ENCODE measurements at regions not wholly inside any gene's neighbourhood (a gene's known extent, or its start where the extent isn't known, plus 50 kb on each side); places are given as distances from the start of the nearest gene placed in this dataset.

DNA sequence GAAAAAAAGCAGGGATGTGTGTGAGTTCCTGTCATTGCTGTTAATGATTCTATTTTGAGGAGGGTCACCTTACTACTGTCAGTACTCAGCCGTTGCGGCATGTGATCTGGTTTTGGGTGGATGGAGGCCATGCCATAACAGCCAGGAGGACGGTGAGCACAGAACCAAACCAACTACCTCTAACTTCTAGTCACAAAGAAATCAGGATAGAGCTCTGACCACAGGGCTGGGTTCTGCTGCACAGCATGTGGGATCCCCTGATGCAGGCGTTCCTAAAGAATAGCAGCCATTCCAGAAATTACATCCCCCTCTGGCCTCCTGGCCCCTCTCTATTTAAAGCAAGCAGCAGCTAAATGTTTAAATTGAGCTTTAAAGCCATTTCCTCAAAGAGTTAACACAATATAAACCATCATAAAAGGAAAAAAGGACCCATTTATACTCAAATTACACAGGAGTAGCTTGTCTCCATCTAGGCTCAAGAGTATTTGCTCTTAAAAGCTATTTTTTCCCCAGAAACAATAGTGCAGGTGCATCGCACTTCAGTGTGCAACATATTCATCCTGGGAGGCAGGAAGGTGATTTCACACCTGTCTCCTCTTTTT lies 786.4 kb downstream of the RNF144A start:
- Mint-ChIP-seq H3K9me3 (no peaks in the 10 kb centered on the region), H3K4me1 (ENCODE audit: low read depth) (peaks cover 7% of the 10 kb centered on the region), H3K27me3 (no peaks in the 10 kb centered on the region), H3K36me3 (ENCODE audit: low read depth) (no peaks in the 10 kb centered on the region), H3K4me3 (no peak overlapping the region), H3K27ac (no peak overlapping the region)
- no peak for DNase-seq

DNA sequence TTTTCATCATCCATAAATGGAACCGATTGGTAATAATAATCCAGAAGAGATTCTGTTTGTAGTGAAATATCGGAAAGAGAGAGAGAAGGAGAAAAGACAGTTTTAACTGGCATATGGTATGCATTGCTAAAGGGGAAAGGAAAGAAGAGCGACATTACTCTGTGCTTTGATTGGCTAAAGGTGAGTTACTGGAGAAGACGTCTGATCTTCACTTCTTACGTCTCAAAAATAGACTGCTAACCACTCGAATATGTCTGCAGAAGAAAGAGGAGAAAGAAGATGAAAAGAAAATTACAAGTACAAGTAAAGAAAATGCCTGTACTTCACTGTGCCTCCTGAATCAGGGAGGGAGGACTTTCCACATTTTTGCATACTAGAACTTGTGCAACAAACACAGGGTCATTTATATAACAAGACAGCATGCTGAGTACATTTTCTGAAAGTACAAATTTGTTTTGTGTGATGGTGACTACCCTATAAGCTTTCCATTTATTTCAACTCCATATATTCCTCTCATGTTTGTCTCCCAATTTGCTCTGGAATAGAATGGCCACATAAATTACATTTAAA lies 787.2 kb downstream of the RNF144A start:
- no peak overlapping the region for H3K4me3 Mint-ChIP-seq
- H3K4me1 Mint-ChIP-seq (ENCODE audit: low read depth): peaks cover 7% of the 10 kb centered on the region
- H3K36me3 Mint-ChIP-seq (ENCODE audit: low read depth): no peaks in the 10 kb centered on the region
- H3K27ac Mint-ChIP-seq: no peak overlapping the region
- no peak for DNase-seq
- H3K27me3 Mint-ChIP-seq: no peaks in the 10 kb centered on the region
- no peaks in the 10 kb centered on the region for H3K9me3 Mint-ChIP-seq

DNA sequence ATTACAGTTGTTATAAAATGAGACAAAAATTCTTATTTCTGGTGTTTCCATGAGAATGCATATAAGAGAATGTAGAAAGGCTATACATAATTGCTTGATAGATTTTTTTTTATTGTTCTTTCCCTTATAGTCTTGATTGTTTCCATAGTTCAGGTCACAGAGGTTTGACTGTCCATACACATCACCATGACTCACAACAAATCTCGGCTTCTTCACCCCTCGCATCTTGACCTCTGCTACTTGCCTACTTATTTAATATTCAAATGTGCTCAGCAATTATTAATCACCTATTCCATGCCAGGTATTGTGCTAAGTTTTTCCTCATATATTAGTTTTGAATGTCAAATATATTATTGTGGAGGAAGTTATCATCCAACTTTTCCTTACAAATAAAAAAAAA lies 789.6 kb downstream of the RNF144A start:
- H3K9me3 Mint-ChIP-seq: no peaks in the 10 kb centered on the region
- no peak for DNase-seq
- no peak overlapping the region for H3K27ac Mint-ChIP-seq
- no peaks in the 10 kb centered on the region for H3K36me3 Mint-ChIP-seq (ENCODE audit: low read depth)
- peaks cover 10% of the 10 kb centered on the region for H3K4me1 Mint-ChIP-seq (ENCODE audit: low read depth)
- H3K27me3 Mint-ChIP-seq: no peaks in the 10 kb centered on the region
- H3K4me3 Mint-ChIP-seq: no peak overlapping the region

DNA sequence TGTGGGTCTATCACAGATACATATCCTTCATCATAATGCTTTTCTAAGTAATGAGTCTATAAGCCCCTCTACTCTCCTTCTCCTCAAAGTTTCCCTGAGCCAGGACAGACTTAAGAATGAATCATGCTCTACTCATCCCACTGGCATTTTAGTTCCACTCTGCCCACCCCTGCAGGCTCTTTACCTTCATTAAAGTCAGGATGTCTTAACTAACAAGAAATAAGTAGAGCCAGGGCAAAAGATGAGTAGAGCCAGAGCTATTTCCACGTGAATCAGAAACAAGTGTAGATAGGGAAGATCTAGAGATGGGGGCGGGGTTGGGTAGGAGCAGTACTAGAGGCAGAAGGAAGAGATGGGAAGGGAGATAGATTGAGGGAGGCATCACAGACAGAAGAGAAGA lies 790.5 kb downstream of the RNF144A start:
- Mint-ChIP-seq H3K27ac (no peak overlapping the region), H3K36me3 (ENCODE audit: low read depth) (no peaks in the 10 kb centered on the region), H3K9me3 (no peaks in the 10 kb centered on the region), H3K4me1 (ENCODE audit: low read depth) (peaks cover 10% of the 10 kb centered on the region), H3K27me3 (no peaks in the 10 kb centered on the region), H3K4me3 (no peak overlapping the region)
- DNase-seq: no peak

DNA sequence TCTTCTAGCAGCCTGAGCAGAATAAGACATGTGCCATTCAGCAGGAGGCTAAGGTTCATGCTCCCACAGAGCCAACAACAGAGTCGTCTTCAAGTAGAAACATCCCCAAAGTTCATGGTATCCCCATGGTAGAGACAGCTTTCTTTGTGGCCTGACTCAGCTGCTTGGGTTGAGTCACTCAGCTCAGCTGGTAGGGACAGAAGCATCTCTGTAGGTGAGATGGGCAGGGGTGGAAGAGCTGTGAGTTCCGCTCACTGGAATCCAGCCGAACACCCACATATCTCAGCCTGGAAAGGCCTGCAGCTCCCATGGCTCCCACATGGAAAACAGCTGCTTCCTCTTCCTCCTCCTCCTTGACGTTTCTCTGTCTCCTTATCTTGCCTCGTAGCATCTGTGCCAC lies 792.7 kb downstream of the RNF144A start:
- peaks cover 3% of the 10 kb centered on the region for H3K4me1 Mint-ChIP-seq (ENCODE audit: low read depth)
- H3K9me3 Mint-ChIP-seq: no peaks in the 10 kb centered on the region
- H3K4me3 Mint-ChIP-seq: no peak overlapping the region
- H3K27ac Mint-ChIP-seq: no peak overlapping the region
- H3K36me3 Mint-ChIP-seq (ENCODE audit: low read depth): no peaks in the 10 kb centered on the region
- DNase-seq: no peak
- H3K27me3 Mint-ChIP-seq: no peaks in the 10 kb centered on the region

DNA sequence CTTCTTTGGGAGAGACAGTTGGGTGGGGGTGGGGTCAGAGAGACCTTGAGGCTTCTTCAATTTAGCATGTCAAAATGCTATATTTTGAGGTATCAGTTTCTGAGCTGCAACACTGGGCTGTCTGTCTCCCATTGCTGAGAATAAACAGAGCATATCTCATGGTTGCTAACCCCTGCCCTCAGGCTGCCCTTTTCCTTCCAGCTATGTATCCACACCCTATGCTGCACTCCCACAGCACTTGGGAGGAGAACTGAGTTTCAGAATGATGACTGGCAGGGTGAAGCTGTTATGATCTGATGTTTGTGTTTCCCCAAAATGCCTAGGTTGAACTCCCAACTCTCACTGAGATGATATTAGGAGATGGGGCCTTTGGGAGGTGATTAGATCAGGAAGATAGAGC lies 794.0 kb downstream of the RNF144A start:
- H3K36me3 Mint-ChIP-seq (ENCODE audit: low read depth): no peaks in the 10 kb centered on the region
- H3K4me3 Mint-ChIP-seq: no peak overlapping the region
- H3K4me1 Mint-ChIP-seq (ENCODE audit: low read depth): peaks cover 3% of the 10 kb centered on the region
- no peak overlapping the region for H3K27ac Mint-ChIP-seq
- no peak for DNase-seq
- H3K27me3 Mint-ChIP-seq: no peaks in the 10 kb centered on the region
- no peaks in the 10 kb centered on the region for H3K9me3 Mint-ChIP-seq

DNA sequence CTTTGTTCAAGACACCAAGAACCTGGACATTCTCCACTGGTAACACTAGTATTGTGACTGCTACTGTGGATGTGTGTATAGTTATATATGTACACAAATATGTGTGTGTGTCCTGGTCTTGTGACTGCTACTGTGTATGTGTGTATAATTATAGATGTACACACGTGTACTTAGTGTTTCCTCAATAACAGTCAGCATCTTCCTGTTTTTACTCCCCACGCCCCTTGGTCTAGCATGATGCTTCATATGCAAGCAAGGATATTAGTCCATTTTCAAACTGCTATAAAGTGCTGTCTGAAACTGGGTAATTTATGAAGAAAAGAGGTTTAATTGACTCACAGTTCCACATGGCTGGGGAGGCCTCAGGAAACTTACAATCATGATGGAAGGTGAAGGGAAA lies 802.7 kb downstream of the RNF144A start:
- Mint-ChIP-seq H3K4me1 (ENCODE audit: low read depth) (peaks cover 28% of the 10 kb centered on the region), H3K9me3 (no peaks in the 10 kb centered on the region), H3K27me3 (no peaks in the 10 kb centered on the region), H3K27ac (no peak overlapping the region), H3K4me3 (no peak overlapping the region), H3K36me3 (ENCODE audit: low read depth) (no peaks in the 10 kb centered on the region)
- DNase-seq: no peak

DNA sequence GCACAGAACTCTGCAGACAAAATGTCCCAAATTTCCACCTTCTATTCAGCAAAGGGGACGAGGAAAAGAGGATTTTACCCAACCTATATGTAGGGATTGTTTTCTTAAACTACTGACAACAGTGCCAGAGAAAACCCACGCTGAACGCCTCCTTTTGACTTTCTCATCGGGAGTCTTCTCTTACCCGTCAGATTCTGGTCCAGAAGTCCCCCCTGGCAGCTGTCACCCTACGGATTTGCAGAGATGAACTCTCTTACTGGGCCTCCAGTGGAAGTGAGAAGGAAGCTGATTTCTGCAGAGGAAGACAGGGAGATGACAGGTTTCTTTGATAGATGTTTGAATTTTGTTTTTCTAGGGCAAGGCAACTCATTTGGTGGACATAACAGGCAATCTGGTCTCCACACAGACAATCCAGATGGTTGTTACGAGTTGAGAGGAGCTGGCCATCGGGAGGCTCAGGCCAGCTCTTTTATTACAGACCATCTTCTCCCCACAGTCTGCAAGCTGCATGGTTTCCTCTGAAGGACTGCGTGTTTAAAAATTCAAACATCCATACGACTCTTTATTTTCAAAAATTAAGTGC lies 804.3 kb downstream of the RNF144A start:
- Mint-ChIP-seq H3K4me3 (no peak overlapping the region), H3K9me3 (no peaks in the 10 kb centered on the region), H3K4me1 (ENCODE audit: low read depth) (peaks cover 40% of the 10 kb centered on the region), H3K27me3 (no peaks in the 10 kb centered on the region), H3K27ac (peak overlapping the region; percentile 58), H3K36me3 (ENCODE audit: low read depth) (peaks cover 4% of the 10 kb centered on the region)
- DNase-seq: no peak

DNA sequence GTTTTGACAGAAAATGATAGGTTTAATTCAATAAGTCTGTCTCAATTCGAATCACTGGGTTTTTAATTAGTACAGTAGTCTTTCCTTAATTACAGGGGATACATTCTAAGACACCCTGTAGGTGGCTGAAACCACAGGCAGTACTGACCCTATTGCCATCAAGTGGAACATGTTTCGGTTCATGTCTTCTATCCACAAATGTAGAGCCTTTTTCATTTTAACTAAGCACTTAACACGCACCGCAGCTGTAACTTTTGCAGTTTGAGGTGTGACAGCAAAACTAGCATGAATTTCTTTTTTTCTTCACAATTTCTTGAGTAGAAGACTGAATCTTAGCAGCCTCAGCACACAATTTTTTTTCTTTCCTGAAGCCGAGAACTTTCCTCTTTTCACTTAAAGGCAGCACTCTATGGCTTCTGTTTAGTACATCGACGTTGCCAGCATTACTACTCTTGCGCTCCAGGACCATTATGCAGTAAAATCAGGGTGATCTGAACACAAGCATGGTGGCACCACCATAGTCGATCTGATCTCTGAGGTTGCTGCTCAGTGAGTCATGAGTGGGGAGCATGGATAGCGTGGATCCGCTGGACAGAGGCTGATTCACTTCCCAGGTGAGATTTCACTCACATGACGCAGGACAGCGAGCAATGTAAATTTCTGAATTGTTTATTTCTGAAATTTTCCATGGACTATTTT lies 805.1 kb downstream of the RNF144A start:
- H3K4me3 Mint-ChIP-seq: no peak overlapping the region
- peaks cover 10% of the 10 kb centered on the region for H3K36me3 Mint-ChIP-seq (ENCODE audit: low read depth)
- peak overlapping the region; percentile 58 for H3K27ac Mint-ChIP-seq
- no peak for DNase-seq
- H3K9me3 Mint-ChIP-seq: no peaks in the 10 kb centered on the region
- H3K4me1 Mint-ChIP-seq (ENCODE audit: low read depth): peaks cover 46% of the 10 kb centered on the region
- no peaks in the 10 kb centered on the region for H3K27me3 Mint-ChIP-seq

DNA sequence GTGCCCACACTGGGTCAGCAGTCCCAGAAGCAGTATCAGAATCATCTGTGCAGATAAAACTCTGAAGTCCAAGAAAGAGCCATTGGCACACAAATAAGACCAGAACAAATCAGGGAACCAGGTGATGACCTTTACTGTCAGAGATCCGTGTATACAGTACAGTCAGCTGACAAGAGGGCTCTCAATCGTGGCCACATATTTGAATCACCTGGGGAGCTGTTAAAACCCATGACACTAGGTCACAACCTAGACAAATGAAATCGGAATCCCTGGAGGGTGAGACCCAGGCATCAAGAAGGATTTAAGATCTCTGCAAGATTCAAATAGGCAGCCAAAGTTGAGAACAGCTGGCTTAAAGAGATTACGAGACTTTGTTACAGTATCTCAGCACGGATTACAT lies 807.1 kb downstream of the RNF144A start:
- peak overlapping the region; percentile 85 for H3K27ac Mint-ChIP-seq
- H3K36me3 Mint-ChIP-seq (ENCODE audit: low read depth): peaks cover 26% of the 10 kb centered on the region
- peak overlapping the region; percentile 29 for H3K4me3 Mint-ChIP-seq
- H3K27me3 Mint-ChIP-seq: no peaks in the 10 kb centered on the region
- peaks cover 54% of the 10 kb centered on the region for H3K4me1 Mint-ChIP-seq (ENCODE audit: low read depth)
- no peaks in the 10 kb centered on the region for H3K9me3 Mint-ChIP-seq
- no peak for DNase-seq

DNA sequence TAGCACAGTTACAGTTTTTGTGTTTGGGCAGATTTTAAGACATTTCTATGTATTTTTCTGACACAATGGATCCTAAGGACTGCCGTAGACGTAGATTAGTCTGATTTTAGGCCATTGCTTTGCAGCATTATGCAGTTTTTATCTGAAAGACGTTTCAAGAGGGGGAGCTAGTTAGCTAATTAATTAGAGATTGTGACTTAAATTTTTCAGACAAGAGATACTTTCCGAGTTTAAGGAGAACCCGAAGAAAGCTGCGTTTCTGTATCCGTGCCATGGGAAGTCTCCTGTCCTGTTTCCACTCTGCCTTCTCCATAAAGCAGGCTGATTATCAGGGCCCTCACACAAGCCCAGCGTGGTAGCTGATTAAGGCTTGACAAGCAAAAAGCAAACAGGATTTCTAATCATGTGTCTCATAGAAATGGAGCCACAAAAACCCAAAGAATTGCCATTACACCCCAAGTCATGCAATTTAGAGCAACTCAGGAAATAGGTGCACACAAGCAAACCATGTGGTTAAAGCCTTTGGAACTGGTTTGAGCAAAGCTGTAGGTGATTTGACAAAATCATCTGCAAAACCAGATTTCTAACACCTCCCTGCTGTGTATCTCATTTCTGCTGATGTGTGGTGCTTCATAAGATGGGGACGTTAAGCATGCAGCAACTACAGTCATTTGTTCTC lies 808.1 kb downstream of the RNF144A start:
- Mint-ChIP-seq H3K4me3 (peak overlapping the region; percentile 76), H3K36me3 (ENCODE audit: low read depth) (peaks cover 35% of the 10 kb centered on the region), H3K27ac (peak overlapping the region; percentile 85), H3K9me3 (no peaks in the 10 kb centered on the region), H3K27me3 (no peaks in the 10 kb centered on the region), H3K4me1 (ENCODE audit: low read depth) (peaks cover 51% of the 10 kb centered on the region)
- DNase-seq: no peak

DNA sequence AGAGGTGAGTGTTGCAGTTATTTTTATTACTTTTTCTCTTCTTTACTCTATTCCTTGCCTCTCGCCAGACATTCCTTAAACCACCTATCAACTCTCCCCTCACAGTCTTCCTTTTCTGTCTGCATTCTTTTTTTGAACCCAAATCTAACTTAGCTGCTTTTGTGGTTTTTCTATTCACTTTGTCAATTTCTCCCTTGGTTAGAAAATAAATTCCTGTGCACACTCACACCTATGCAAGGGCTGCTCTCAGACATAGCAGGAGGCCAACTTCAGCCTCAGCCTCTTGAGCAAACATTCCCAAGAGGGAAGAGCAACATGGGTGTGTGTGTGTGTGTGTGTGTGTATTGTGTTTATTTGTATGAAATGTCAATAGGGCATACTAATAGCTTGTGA lies 808.6 kb downstream of the RNF144A start:
- no peaks in the 10 kb centered on the region for H3K27me3 Mint-ChIP-seq
- peak overlapping the region; percentile 76 for H3K4me3 Mint-ChIP-seq
- peaks cover 41% of the 10 kb centered on the region for H3K36me3 Mint-ChIP-seq (ENCODE audit: low read depth)
- H3K4me1 Mint-ChIP-seq (ENCODE audit: low read depth): peaks cover 53% of the 10 kb centered on the region
- peak overlapping the region; percentile 85 for H3K27ac Mint-ChIP-seq
- no peak for DNase-seq
- no peaks in the 10 kb centered on the region for H3K9me3 Mint-ChIP-seq

DNA sequence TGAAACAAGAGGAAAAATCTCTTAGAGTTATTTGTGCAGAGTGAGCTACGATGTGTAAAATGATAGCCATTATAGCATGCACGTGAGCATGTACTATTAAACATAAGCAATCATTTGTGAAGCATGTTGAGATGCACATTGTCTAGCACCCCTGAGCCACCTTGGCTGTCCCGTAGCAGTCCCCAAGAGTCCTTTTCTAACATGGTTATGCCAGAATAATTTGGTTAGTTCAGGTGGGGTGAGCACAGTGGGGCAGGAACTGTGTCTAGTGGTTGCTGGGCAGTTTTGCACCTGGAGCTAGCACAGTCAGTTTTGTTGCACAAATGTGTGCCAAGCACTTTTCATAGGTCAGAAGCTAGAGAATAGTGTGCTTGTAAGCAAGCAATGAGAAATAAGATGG lies 809.8 kb downstream of the RNF144A start:
- Mint-ChIP-seq H3K4me1 (ENCODE audit: low read depth) (peaks cover 57% of the 10 kb centered on the region), H3K4me3 (peak overlapping the region; percentile 76)

DNA sequence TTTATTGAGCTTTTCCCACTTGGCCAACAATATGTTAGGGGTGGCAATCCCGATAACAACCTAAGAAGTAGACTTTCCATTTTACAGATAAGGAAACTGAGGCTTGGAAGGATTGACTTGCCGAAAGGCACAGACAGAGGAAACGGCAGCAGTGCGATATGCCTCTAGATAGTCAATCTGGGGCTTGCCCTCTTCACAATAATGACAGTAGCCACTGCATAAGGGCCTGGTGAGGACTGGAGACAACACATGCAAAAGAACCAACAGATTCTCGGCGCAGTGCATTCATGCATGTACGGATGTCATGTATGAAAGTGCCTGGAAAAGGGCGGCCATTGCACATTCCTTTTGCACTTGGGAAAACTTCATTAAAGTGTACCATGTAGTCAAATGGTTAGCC lies 811.2 kb downstream of the RNF144A start:
- Mint-ChIP-seq H3K27ac (peak overlapping the region; percentile 83), H3K4me3 (peak overlapping the region; percentile 76), H3K9me3 (no peaks in the 10 kb centered on the region), H3K4me1 (ENCODE audit: low read depth) (peaks cover 55% of the 10 kb centered on the region), H3K27me3 (no peaks in the 10 kb centered on the region), H3K36me3 (ENCODE audit: low read depth) (peaks cover 51% of the 10 kb centered on the region)
- DNase-seq: no peak

More for the DNA sequence above, 809.8 kb downstream of the RNF144A start:
- Mint-ChIP-seq H3K36me3 (ENCODE audit: low read depth) (peaks cover 47% of the 10 kb centered on the region), H3K9me3 (no peaks in the 10 kb centered on the region), H3K27me3 (no peaks in the 10 kb centered on the region), H3K27ac (peak overlapping the region; percentile 83)
- no peak for DNase-seq

Measured in activated T-cell treated with anti-CD3 and anti-CD28 coated beads, Interleukin-2, amount 50 U/mL, for 24 hours (primary cell).